Pancreas (tissue), 10 donors: ENCODE measurements at regions not wholly inside any gene's neighbourhood (a gene's known extent, or its start where the extent isn't known, plus 50 kb on each side); places are given as distances from the start of the nearest gene placed in this dataset.

Experiments
- ATAC-seq, 4 donors: fragments of 200-7000 bp; cut with Tn5 transposase; one replicate each; pipeline versions ENCODE4 v1.8.0 to v1.9.1; 2020; ENCODE audit warnings: mild to moderate bottlenecking in 4 of 4, moderate library complexity in 4 of 4
- DNase-seq, 6 donors: peaks; one replicate each; pipeline ENCODE4 v3.0.0-alpha.2; 2020
- FAIRE-seq: peaks from 2 replicates; lab custom pipeline; 2012; peaks lifted over from hg19 to GRCh38; lab: Jason Lieb, UNC
- H3K27ac ChIP-seq, 4 donors: fragments of 200-600 bp; sonication (generic); 1 replicate in 3 of 4; 2 replicates in 1 of 4; pipeline versions ENCODE4 v1.5.0 to v1.8.0; 2020
- H3K27me3 ChIP-seq, 4 donors: fragments of 200-600 bp; one replicate each; pipeline ENCODE4 v1.8.0; 2021
- H3K36me3 ChIP-seq, 3 donors: fragments of 200-600 bp; sonication (generic) in 1 of 3; one replicate each; pipeline versions ENCODE4 v1.5.0 to v1.8.0; 2020 to 2021
- H3K4me1 ChIP-seq, 3 donors: fragments of 200-600 bp; one replicate each; pipeline ENCODE4 v1.8.0; 2021
- H3K4me3 ChIP-seq, 4 donors: fragments of 200-600 bp; sonication (generic) in 2 of 4; one replicate each; pipeline versions ENCODE4 v1.5.0 to v1.8.0; 2020 to 2021
- H3K9me3 ChIP-seq, 4 donors: fragments of 200-600 bp; one replicate each; pipeline ENCODE4 v1.8.0; 2021
- CTCF ChIP-seq, 4 donors: fragments of 200-600 bp; sonication (generic) in 3 of 4; IDR thresholded peaks; one replicate each; pipeline versions ENCODE4 v1.5.0 to v1.8.0; 2021; ENCODE audit warnings: antibody characterized with exemption in 4 of 4
- WGBS, 2 donors: extraction: QIAGEN DNeasy Blood & Tissue Kit; methylation state at CpG; one replicate each; pipeline ENCODE4 v1.1.7; 2013; 5-methylcytosine and 5-hydroxymethylcytosine counted together
- intact Hi-C, 3 donors: fragments of 100-400 bp; cut with DNase I; formaldehyde crosslinking; loops; one replicate each; pipeline versions ENCODE4 v1.11.1 to v1.14.2; 2022
- donor health status: healthy with polysubstance abuse.
- donor health status: DM: no; HTN: no; CAD: no; lungs with moderate emphysema.
- donor health status: DM: no; HTN: no; CAD: no.
- donor health status: control.
- donor health status: control.
- donor health status: Bipolar disorder and iron deficiency.
- donor health status: DM: yes; HTN: yes; CAD: no.
- donor health status: DM: no; HTN: no; CAD: no.
- donor health status: DM: no; HTN: no; CAD: no.
- donor health status: DM: yes; HTN: yes; CAD: no.

GRCh38 chr18:76627444-76627843 lies 132.4 kb upstream of the ZNF516 start:
- no peak for DNase-seq
- intact Hi-C loops = loop anchor here in 1 of 3 donors (10.0 kb wide), 1 partner anchor 223 kb away; no protein-coding TSS in a partner anchor
- no peaks in the 10 kb centered on the region for H3K9me3 ChIP-seq
- no peak for TF ChIP-seq CTCF (IDR thresholded peaks at IDR 0.05)
- H3K4me1 ChIP-seq = no peaks in the 10 kb centered on the region
- FAIRE-seq = no peak
- WGBS, 2 donors = 88% methylated on average over 1 of the region's 1 CpG
- no peak for ATAC-seq
- no peaks in the 10 kb centered on the region for H3K36me3 ChIP-seq
- H3K4me3 ChIP-seq = no peak overlapping the region
- no peak overlapping the region for H3K27ac ChIP-seq
- H3K27me3 ChIP-seq = no peaks in the 10 kb centered on the region

DNA sequence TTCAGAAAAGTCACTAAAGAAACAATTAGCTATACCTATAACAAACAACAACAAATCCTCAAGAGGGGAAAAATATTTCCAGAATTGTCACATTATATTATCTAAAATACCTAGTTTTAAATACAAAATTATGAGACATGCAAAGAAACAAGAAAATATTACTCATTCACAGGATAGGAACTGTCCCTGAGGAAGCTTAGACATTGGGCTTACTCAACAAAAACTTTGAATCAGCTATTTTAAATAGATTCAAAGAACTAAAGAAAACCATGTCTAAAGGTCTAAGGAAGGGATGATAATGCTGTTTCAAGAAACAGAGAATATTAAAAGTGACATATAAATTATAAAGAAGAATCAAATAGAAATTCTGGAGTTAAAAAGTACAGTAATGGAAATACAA lies 131.9 kb upstream of the ZNF516 start:
- H3K4me1 ChIP-seq = peaks cover 0 to 2% (median 0%) of the 10 kb centered on the region in 3 donors
- H3K4me3 ChIP-seq = no peak overlapping the region
- DNase-seq = no peak
- intact Hi-C loops = loop anchor here in 1 of 3 donors (10.0 kb wide), 1 partner anchor 222 kb away; no protein-coding TSS in a partner anchor
- H3K9me3 ChIP-seq = no peaks in the 10 kb centered on the region
- no peak for FAIRE-seq
- TF ChIP-seq CTCF (IDR thresholded peaks at IDR 0.05) = no peak
- H3K36me3 ChIP-seq = no peaks in the 10 kb centered on the region
- H3K27me3 ChIP-seq = no peaks in the 10 kb centered on the region
- no peak overlapping the region for H3K27ac ChIP-seq
- ATAC-seq = no peak

- Histone ChIP-seq H3K9me3 (no peaks in the 10 kb centered on the region), H3K27me3 (no peaks in the 10 kb centered on the region), H3K4me1 (peaks cover 0 to 14% (median 10%) of the 10 kb centered on the region in 3 donors), H3K27ac (no peak overlapping the region), H3K4me3 (no peak overlapping the region), H3K36me3 (no peaks in the 10 kb centered on the region)
- WGBS, 2 donors = 80 to 87% methylated on average over 8 of the region's 8 CpGs
- intact Hi-C loops = loop anchor here in 1 of 3 donors (10.0 kb wide), 1 partner anchor 218 kb away; no protein-coding TSS in a partner anchor
- no peak for ATAC-seq
- FAIRE-seq = no peak
- no peak for DNase-seq
- TF ChIP-seq CTCF (IDR thresholded peaks at IDR 0.05) = no peak
Measured at GRCh38 chr18:76622651-76623050, 127.6 kb upstream of the ZNF516 start.

GRCh38 chr18:76621782-76622495 lies 126.9 kb upstream of the ZNF516 start:
- peak in 3 of 4 donors; percentile 22 to 47 (median 45) for ATAC-seq

More at GRCh38 chr18:76621782-76622495, 126.9 kb upstream of the ZNF516 start:
- Histone ChIP-seq H3K9me3 (no peaks in the 10 kb centered on the region), H3K27ac (peak overlapping the region in 2 of 4 donors; percentile 22 to 57), H3K4me1 (peaks cover 0 to 14% (median 10%) of the 10 kb centered on the region in 3 donors), H3K4me3 (no peak overlapping the region), H3K27me3 (no peaks in the 10 kb centered on the region), H3K36me3 (no peaks in the 10 kb centered on the region)
- DNase-seq (no peak), FAIRE-seq (no peak)
- intact Hi-C loops = loop anchor here in 1 of 3 donors (10.0 kb wide), 1 partner anchor 217 kb away; no protein-coding TSS in a partner anchor
- TF ChIP-seq CTCF (IDR thresholded peaks at IDR 0.05) = no peak
- WGBS, 2 donors = 11 to 21% methylated on average over 12 of the region's 12 CpGs
